GM12878 (cell line): ENCODE measurements at regions not wholly inside any gene's neighbourhood (a gene's known extent, or its start where the extent isn't known, plus 50 kb on each side); places are given as distances from the start of the nearest gene placed in this dataset.

ENCODE experiments used
- ATAC-seq: fragments of 200-7000 bp; cut with Tn5 transposase; 3 replicates; pipeline ENCODE4 v1.9.1; 2020; ENCODE audit warnings: mild to moderate bottlenecking, moderate library complexity
- BruUV-seq: library from RNA; stranded (reverse); fragments of 400-500 nt; replicated peaks from 2 replicates; lab custom pipeline; 2021; lab: Mats Ljungman, UMichigan
- CTCF ChIA-PET: fragments of 300-600 bp; sonication (Branson Sonifier 250); formaldehyde crosslinking; extraction: SDS; loops from one replicate; lab custom pipeline; 2021; ENCODE audit warnings: inconsistent platforms; lab: Yijun Ruan, JAX
- POLR2A ChIA-PET: fragments of 350-600 bp; formaldehyde crosslinking; extraction: SDS; loops from one replicate; lab custom pipeline; 2021; ENCODE audit warnings: inconsistent platforms; lab: Charles Lee
- RAD21 ChIA-PET: fragments of 300-600 bp; sonication (Branson Sonifier 250); formaldehyde crosslinking; loops from one replicate; lab custom pipeline; 2023; ENCODE audit warnings: antibody characterized with exemption; ENCODE audit not compliant: unreplicated experiment; lab: Charles Lee
- SMC1A ChIA-PET: fragments of 300-600 bp; sonication (Branson Sonifier 250); formaldehyde crosslinking; loops from one replicate; lab custom pipeline; 2023; ENCODE audit not compliant: unreplicated experiment, uncharacterized antibody; lab: Charles Lee
- DNase-seq: peaks from one replicate; pipeline ENCODE4 v3.0.0-alpha.2; 2011; ENCODE audit warnings: low read depth, low spot score
- FAIRE-seq: peaks from 3 replicates; lab custom pipeline; 2011; peaks lifted over from hg19 to GRCh38; lab: Jason Lieb, UNC
- H2AFZ ChIP-seq: 2 replicates; pipeline ENCODE4 v1.6.0; 2011; ENCODE audit warnings: low read depth, low read length, control low read depth; ENCODE audit not compliant: control insufficient read depth
- H3K27ac ChIP-seq: 2 replicates; pipeline ENCODE4 v1.5.1; 2011; ENCODE audit warnings: control low read depth; ENCODE audit not compliant: control insufficient read depth, insufficient read depth
- H3K27me3 ChIP-seq, 2 experiments: replicated peaks in 1 of 2; 2 replicates each; pipeline versions ENCODE4 v1.6.0 to v1.6.1; 2011; ENCODE audit warnings: low read length in 1 of 2; ENCODE audit not compliant: control insufficient read depth in 2 of 2, insufficient read depth in 2 of 2
- H3K36me3 ChIP-seq, 2 experiments: 2 replicates each; pipeline ENCODE4 v1.5.1; 2011; ENCODE audit warnings: low read length in 1 of 2; ENCODE audit not compliant: control insufficient read depth in 2 of 2, insufficient read depth in 2 of 2
- H3K4me1 ChIP-seq: 2 replicates; pipeline ENCODE4 v1.6.1; 2011; ENCODE audit warnings: mild to moderate bottlenecking, low read length, moderate library complexity, mixed read lengths; ENCODE audit not compliant: control insufficient read depth, insufficient read depth
- H3K4me2 ChIP-seq: 2 replicates; pipeline ENCODE4 v1.6.0; 2011; ENCODE audit warnings: control low read depth; ENCODE audit not compliant: control insufficient read depth, insufficient read depth
- H3K4me3 ChIP-seq: fragments of 200-600 bp; sonication (generic); 2 replicates; pipeline ENCODE4 v1.5.1; 2016
- H3K79me2 ChIP-seq: 2 replicates; pipeline ENCODE4 v1.6.0; 2011; ENCODE audit warnings: low read length; ENCODE audit not compliant: control insufficient read depth, insufficient read depth
- H3K9ac ChIP-seq: 2 replicates; pipeline ENCODE4 v1.8.0; 2011; ENCODE audit warnings: low read length, control low read depth, mixed read lengths; ENCODE audit not compliant: control insufficient read depth, insufficient read depth
- H3K9me3 ChIP-seq: replicated peaks from 3 replicates; pipeline ENCODE4 v1.5.1; 2011; ENCODE audit warnings: mild to moderate bottlenecking, low read length; ENCODE audit not compliant: control insufficient read depth, insufficient read depth
- H4K20me1 ChIP-seq: 2 replicates; pipeline ENCODE4 v1.6.0; 2011; ENCODE audit not compliant: control insufficient read depth, insufficient read depth
- DPF2 ChIP-seq: fragments of 450-650 bp; IDR thresholded peaks from 2 replicates; pipeline ENCODE4 v1.6.1; 2017; ENCODE audit warnings: mild to moderate bottlenecking
- JUNB ChIP-seq: IDR thresholded peaks from 2 replicates; pipeline ENCODE4 v1.6.1; 2016; ENCODE audit warnings: antibody characterized with exemption, mild to moderate bottlenecking
- KLF5 ChIP-seq: fragments of 450-650 bp; IDR thresholded peaks from 2 replicates; pipeline ENCODE4 v1.6.1; 2014; ENCODE audit warnings: mild to moderate bottlenecking; ENCODE audit not compliant: partially characterized antibody
- PML ChIP-seq: IDR thresholded peaks from 2 replicates; pipeline ENCODE4 v1.6.1; 2012; ENCODE audit warnings: low read length, inconsistent platforms
- RELA ChIP-seq: fragments of 450-650 bp; IDR thresholded peaks from 2 replicates; pipeline ENCODE4 v1.8.0; 2014; ENCODE audit warnings: borderline replicate concordance; ENCODE audit not compliant: partially characterized antibody
- ZNF217 ChIP-seq: fragments of 450-650 bp; IDR thresholded peaks from 2 replicates; pipeline ENCODE4 v1.6.1; 2017; ENCODE audit warnings: antibody characterized with exemption, mild to moderate bottlenecking
- ZNF24 ChIP-seq: fragments of 450-650 bp; IDR thresholded peaks from 2 replicates; pipeline ENCODE4 v1.6.1; 2017; ENCODE audit warnings: antibody characterized with exemption, mild to moderate bottlenecking
- in situ Hi-C: fragments of 300-500 bp; cut with MboI; formaldehyde crosslinking; loops from 9 replicates; pipeline ENCODE4 v1.14.3; 2018; ENCODE audit warnings: mixed read lengths
- intact Hi-C: fragments of 100-400 bp; cut with micrococcal nuclease; formaldehyde crosslinking; loops from one replicate; pipeline ENCODE4 v1.14.2; 2022; ENCODE audit not compliant: unreplicated experiment
- TF ChIP-seq, protein P1 (sequence below): IDR thresholded peaks from 2 replicates; pipeline ENCODE4 v1.6.1; 2012; ENCODE audit warnings: mild to moderate bottlenecking, low read depth, low read length
- TF ChIP-seq, protein P2 (sequence below): IDR thresholded peaks from 2 replicates; pipeline ENCODE4 v1.6.1; 2011; ENCODE audit warnings: mild to moderate bottlenecking, low read depth, low read length, moderate library complexity; ENCODE audit not compliant: insufficient replicate concordance

GRCh38 chr17:69874175-69874670 is 200.8 kb upstream of the KCNJ16 start:
- no peak overlapping the region for H3K4me2 ChIP-seq
- no peak overlapping the region for H3K9ac ChIP-seq
- RAD21 ChIA-PET: no interaction called here
- H4K20me1 ChIP-seq: no peaks in the 10 kb centered on the region
- in situ Hi-C loops: no loop called here
- intact Hi-C loops: no loop called here
- BruUV-seq: no TSS peak
- CTCF ChIA-PET: interaction anchor here (0.6 to 0.8 kb wide), 2 partner anchors 480 to 1330 kb away, joined by 3 read pairs; no protein-coding TSS in a partner anchor
- H3K36me3 ChIP-seq: no peaks in the 10 kb centered on the region
- SMC1A ChIA-PET: no interaction called here
- no peak overlapping the region for H3K4me3 ChIP-seq
- no peaks in the 10 kb centered on the region for H3K27me3 ChIP-seq
- no peak for DNase-seq
- FAIRE-seq: no peak
- no peak overlapping the region for H3K27ac ChIP-seq
- no peak for ATAC-seq
- H2AFZ ChIP-seq: no peak overlapping the region
- no peaks in the 10 kb centered on the region for H3K79me2 ChIP-seq
- peaks cover 10% of the 10 kb centered on the region for H3K4me1 ChIP-seq
- POLR2A ChIA-PET: no interaction called here
- TF ChIP-seq JUNB (no peak), DPF2 (no peak), KLF5 (no peak), PML (no peak), RELA (no peak), ZNF24 (no peak), ZNF217 (no peak)
- TF ChIP-seq, protein P1, sequence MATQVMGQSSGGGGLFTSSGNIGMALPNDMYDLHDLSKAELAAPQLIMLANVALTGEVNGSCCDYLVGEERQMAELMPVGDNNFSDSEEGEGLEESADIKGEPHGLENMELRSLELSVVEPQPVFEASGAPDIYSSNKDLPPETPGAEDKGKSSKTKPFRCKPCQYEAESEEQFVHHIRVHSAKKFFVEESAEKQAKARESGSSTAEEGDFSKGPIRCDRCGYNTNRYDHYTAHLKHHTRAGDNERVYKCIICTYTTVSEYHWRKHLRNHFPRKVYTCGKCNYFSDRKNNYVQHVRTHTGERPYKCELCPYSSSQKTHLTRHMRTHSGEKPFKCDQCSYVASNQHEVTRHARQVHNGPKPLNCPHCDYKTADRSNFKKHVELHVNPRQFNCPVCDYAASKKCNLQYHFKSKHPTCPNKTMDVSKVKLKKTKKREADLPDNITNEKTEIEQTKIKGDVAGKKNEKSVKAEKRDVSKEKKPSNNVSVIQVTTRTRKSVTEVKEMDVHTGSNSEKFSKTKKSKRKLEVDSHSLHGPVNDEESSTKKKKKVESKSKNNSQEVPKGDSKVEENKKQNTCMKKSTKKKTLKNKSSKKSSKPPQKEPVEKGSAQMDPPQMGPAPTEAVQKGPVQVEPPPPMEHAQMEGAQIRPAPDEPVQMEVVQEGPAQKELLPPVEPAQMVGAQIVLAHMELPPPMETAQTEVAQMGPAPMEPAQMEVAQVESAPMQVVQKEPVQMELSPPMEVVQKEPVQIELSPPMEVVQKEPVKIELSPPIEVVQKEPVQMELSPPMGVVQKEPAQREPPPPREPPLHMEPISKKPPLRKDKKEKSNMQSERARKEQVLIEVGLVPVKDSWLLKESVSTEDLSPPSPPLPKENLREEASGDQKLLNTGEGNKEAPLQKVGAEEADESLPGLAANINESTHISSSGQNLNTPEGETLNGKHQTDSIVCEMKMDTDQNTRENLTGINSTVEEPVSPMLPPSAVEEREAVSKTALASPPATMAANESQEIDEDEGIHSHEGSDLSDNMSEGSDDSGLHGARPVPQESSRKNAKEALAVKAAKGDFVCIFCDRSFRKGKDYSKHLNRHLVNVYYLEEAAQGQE: no peak
- TF ChIP-seq, protein P2, sequence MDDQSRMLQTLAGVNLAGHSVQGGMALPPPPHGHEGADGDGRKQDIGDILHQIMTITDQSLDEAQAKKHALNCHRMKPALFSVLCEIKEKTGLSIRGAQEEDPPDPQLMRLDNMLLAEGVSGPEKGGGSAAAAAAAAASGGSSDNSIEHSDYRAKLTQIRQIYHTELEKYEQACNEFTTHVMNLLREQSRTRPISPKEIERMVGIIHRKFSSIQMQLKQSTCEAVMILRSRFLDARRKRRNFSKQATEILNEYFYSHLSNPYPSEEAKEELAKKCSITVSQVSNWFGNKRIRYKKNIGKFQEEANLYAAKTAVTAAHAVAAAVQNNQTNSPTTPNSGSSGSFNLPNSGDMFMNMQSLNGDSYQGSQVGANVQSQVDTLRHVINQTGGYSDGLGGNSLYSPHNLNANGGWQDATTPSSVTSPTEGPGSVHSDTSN: no peak
- H3K9me3 ChIP-seq: no peaks in the 10 kb centered on the region
